ENCODE measurements at regions not wholly inside any gene's neighbourhood (a gene's known extent, or its start where the extent isn't known, plus 50 kb on each side); places are given as distances from the start of the nearest gene placed in this dataset.

- Histone ChIP-seq H4K8ac (ENCODE audit: low read depth, low read length) (no peak overlapping the region), H2BK5ac (ENCODE audit: low read depth, low read length, poor library complexity) (no peak overlapping the region), H2AK5ac (ENCODE audit: low read length) (no peak overlapping the region), H2BK12ac (ENCODE audit: low read length) (no peak overlapping the region), H3K4me2 (ENCODE audit: low read length) (no peak overlapping the region), H4K12ac (ENCODE audit: low read depth, low read length) (no peak overlapping the region), H3K79me2 (ENCODE audit: control insufficient read depth, insufficient read depth, low read length, poor library complexity) (no peaks in the 10 kb centered on the region), H3K4me1 (ENCODE audit: control insufficient read depth in 1 of 2, insufficient read depth in 2 of 2, low read length in 2 of 2) (peaks cover 3 to 8% of the 10 kb centered on the region in 2 experiments), H3K23ac (ENCODE audit: low read length) (no peak overlapping the region), H3K27ac (ENCODE audit: low read depth, low read length) (no peak overlapping the region), H3K18ac (ENCODE audit: low read length) (no peak overlapping the region), H3K79me1 (ENCODE audit: low read length) (peaks cover 5% of the 10 kb centered on the region), H3K36me3 (ENCODE audit: control insufficient read depth in 1 of 2, insufficient read depth in 2 of 2, low read length in 2 of 2) (no peaks in the 10 kb centered on the region), H3K9me3 (ENCODE audit: insufficient read depth, low read depth, low read length) (no peaks in the 10 kb centered on the region), H3K4ac (ENCODE audit: low read depth, low read length) (no peak overlapping the region), H2AFZ (ENCODE audit: insufficient read depth, low read length, poor library complexity) (no peak overlapping the region), H4K91ac (ENCODE audit: low read depth, low read length) (no peak overlapping the region), H3K9ac (ENCODE audit: low read length) (no peak overlapping the region), H3K4me3 (ENCODE audit: low read depth, low read length) (no peak overlapping the region), H2BK120ac (ENCODE audit: insufficient read depth, low read length, poor library complexity) (no peak overlapping the region), H3K27me3 (ENCODE audit: insufficient read depth, low read length) (no peaks in the 10 kb centered on the region), H3K14ac (ENCODE audit: low read length) (no peak overlapping the region)
- no peak for DNase-seq
- no CpG with 5 or more reads among the region's 1 CpG for WGBS (ENCODE audit: extremely low coverage, insufficient coverage, insufficient read length)
These were observed 192.5 kb upstream of the ECI2 start for GRCh38 chr6:4327841-4328240.

GRCh38 chr6:4324746-4325145 lies 189.4 kb upstream of the ECI2 start:
- Histone ChIP-seq H2BK12ac (ENCODE audit: low read length) (no peak overlapping the region), H2AFZ (ENCODE audit: insufficient read depth, low read length, poor library complexity) (no peak overlapping the region), H2AK5ac (ENCODE audit: low read length) (no peak overlapping the region), H3K4ac (ENCODE audit: low read depth, low read length) (no peak overlapping the region), H3K4me1 (ENCODE audit: control insufficient read depth in 1 of 2, insufficient read depth in 2 of 2, low read length in 2 of 2) (peaks cover 7 to 16% of the 10 kb centered on the region in 2 experiments), H3K23ac (ENCODE audit: low read length) (no peak overlapping the region), H4K8ac (ENCODE audit: low read depth, low read length) (no peak overlapping the region), H3K18ac (ENCODE audit: low read length) (no peak overlapping the region), H3K27ac (ENCODE audit: low read depth, low read length) (no peak overlapping the region), H3K14ac (ENCODE audit: low read length) (no peak overlapping the region), H3K9ac (ENCODE audit: low read length) (no peak overlapping the region), H2BK5ac (ENCODE audit: low read depth, low read length, poor library complexity) (no peak overlapping the region), H2BK120ac (ENCODE audit: insufficient read depth, low read length, poor library complexity) (no peak overlapping the region), H3K36me3 (ENCODE audit: control insufficient read depth in 1 of 2, insufficient read depth in 2 of 2, low read length in 2 of 2) (no peaks in the 10 kb centered on the region), H4K12ac (ENCODE audit: low read depth, low read length) (no peak overlapping the region), H3K4me3 (ENCODE audit: low read depth, low read length) (no peak overlapping the region), H3K79me1 (ENCODE audit: low read length) (peaks cover 12% of the 10 kb centered on the region), H3K79me2 (ENCODE audit: control insufficient read depth, insufficient read depth, low read length, poor library complexity) (no peaks in the 10 kb centered on the region), H3K4me2 (ENCODE audit: low read length) (no peak overlapping the region), H4K91ac (ENCODE audit: low read depth, low read length) (no peak overlapping the region), H3K27me3 (ENCODE audit: insufficient read depth, low read length) (no peaks in the 10 kb centered on the region), H3K9me3 (ENCODE audit: insufficient read depth, low read depth, low read length) (no peaks in the 10 kb centered on the region)
- no peak for DNase-seq

GRCh38 chr6:4323322-4323721 lies 187.9 kb upstream of the ECI2 start:
- Histone ChIP-seq H3K9ac (ENCODE audit: low read length) (peak overlapping the region; percentile 57), H3K4me2 (ENCODE audit: low read length) (no peak overlapping the region), H3K27me3 (ENCODE audit: insufficient read depth, low read length) (no peaks in the 10 kb centered on the region), H3K9me3 (ENCODE audit: insufficient read depth, low read depth, low read length) (no peaks in the 10 kb centered on the region), H2BK5ac (ENCODE audit: low read depth, low read length, poor library complexity) (peak overlapping the region; percentile 48), H3K27ac (ENCODE audit: low read depth, low read length) (peak overlapping the region; percentile 76), H3K4me3 (ENCODE audit: low read depth, low read length) (no peak overlapping the region), H3K4ac (ENCODE audit: low read depth, low read length) (no peak overlapping the region), H4K12ac (ENCODE audit: low read depth, low read length) (no peak overlapping the region), H3K18ac (ENCODE audit: low read length) (peak overlapping the region; percentile 39), H2AK5ac (ENCODE audit: low read length) (no peak overlapping the region), H3K36me3 (ENCODE audit: control insufficient read depth in 1 of 2, insufficient read depth in 2 of 2, low read length in 2 of 2) (no peaks in the 10 kb centered on the region), H3K79me2 (ENCODE audit: control insufficient read depth, insufficient read depth, low read length, poor library complexity) (no peaks in the 10 kb centered on the region), H2BK12ac (ENCODE audit: low read length) (peak overlapping the region; percentile 44), H3K4me1 (ENCODE audit: control insufficient read depth in 1 of 2, insufficient read depth in 2 of 2, low read length in 2 of 2) (peaks cover 7 to 16% of the 10 kb centered on the region in 2 experiments), H3K23ac (ENCODE audit: low read length) (no peak overlapping the region), H3K14ac (ENCODE audit: low read length) (peak overlapping the region; percentile 33), H2BK120ac (ENCODE audit: insufficient read depth, low read length, poor library complexity) (peak overlapping the region; percentile 39), H4K8ac (ENCODE audit: low read depth, low read length) (no peak overlapping the region), H2AFZ (ENCODE audit: insufficient read depth, low read length, poor library complexity) (no peak overlapping the region), H3K79me1 (ENCODE audit: low read length) (peaks cover 15% of the 10 kb centered on the region), H4K91ac (ENCODE audit: low read depth, low read length) (peak overlapping the region; percentile 41)
- peak in 1 of 2 donors; percentile 15 for DNase-seq
- no CpG with 5 or more reads among the region's 2 CpGs for whole genome bisulfite sequencing (ENCODE audit: extremely low coverage, insufficient coverage, insufficient read length)

- Histone ChIP-seq H3K27me3 (ENCODE audit: insufficient read depth, low read length) (no peaks in the 10 kb centered on the region), H3K9me3 (ENCODE audit: insufficient read depth, low read depth, low read length) (no peaks in the 10 kb centered on the region), H3K4me3 (ENCODE audit: low read depth, low read length) (no peak overlapping the region), H3K4ac (ENCODE audit: low read depth, low read length) (no peak overlapping the region), H4K8ac (ENCODE audit: low read depth, low read length) (no peak overlapping the region), H4K12ac (ENCODE audit: low read depth, low read length) (no peak overlapping the region), H3K36me3 (ENCODE audit: control insufficient read depth in 1 of 2, insufficient read depth in 2 of 2, low read length in 2 of 2) (no peaks in the 10 kb centered on the region), H2BK12ac (ENCODE audit: low read length) (no peak overlapping the region), H4K91ac (ENCODE audit: low read depth, low read length) (peak overlapping the region; percentile 92), H3K14ac (ENCODE audit: low read length) (peak overlapping the region; percentile 65), H2AFZ (ENCODE audit: insufficient read depth, low read length, poor library complexity) (no peak overlapping the region), H3K79me1 (ENCODE audit: low read length) (peaks cover 15% of the 10 kb centered on the region), H3K27ac (ENCODE audit: low read depth, low read length) (peak overlapping the region; percentile 76), H3K4me2 (ENCODE audit: low read length) (no peak overlapping the region), H3K4me1 (ENCODE audit: control insufficient read depth in 1 of 2, insufficient read depth in 2 of 2, low read length in 2 of 2) (peaks cover 7 to 16% of the 10 kb centered on the region in 2 experiments), H2BK5ac (ENCODE audit: low read depth, low read length, poor library complexity) (peak overlapping the region; percentile 80), H2AK5ac (ENCODE audit: low read length) (no peak overlapping the region), H3K79me2 (ENCODE audit: control insufficient read depth, insufficient read depth, low read length, poor library complexity) (no peaks in the 10 kb centered on the region), H3K18ac (ENCODE audit: low read length) (no peak overlapping the region), H2BK120ac (ENCODE audit: insufficient read depth, low read length, poor library complexity) (peak overlapping the region; percentile 90), H3K9ac (ENCODE audit: low read length) (no peak overlapping the region), H3K23ac (ENCODE audit: low read length) (no peak overlapping the region)
- DNase-seq = peak; percentile 77 to 92
- no CpG with 5 or more reads among the region's 1 CpG for WGBS (ENCODE audit: extremely low coverage, insufficient coverage, insufficient read length)
These were observed 187.5 kb upstream of the ECI2 start for GRCh38 chr6:4322846-4323309.
